GM18909 (cell line): ENCODE measurements at regions not wholly inside any gene's neighbourhood (a gene's known extent, or its start where the extent isn't known, plus 50 kb on each side); places are given as distances from the start of the nearest gene placed in this dataset.
"Not testable (repeated sequence)": the region's sequence is repeated elsewhere in the genome, so short reads cannot be mapped to it uniquely, and the experiment has no call there.

Experiments
- ATAC-seq: cut with Tn5 transposase; IDR thresholded peaks from one replicate; pipeline ENCODE4 v1.9.1; 2021; ENCODE audit warnings: mild to moderate bottlenecking; ENCODE audit not compliant: unreplicated experiment, poor library complexity

- ATAC-seq: no peak
Observed at GRCh38 chr16:86941731-86942130, 363.4 kb downstream of the FOXL1 start.

- no peak for ATAC-seq
Observed at GRCh38 chr16:86942151-86943051, 364.1 kb downstream of the FOXL1 start.

GRCh38 chr16:86945166-86945900, 367.0 kb downstream of the FOXL1 start:
- ATAC-seq: no peak

- no peak for ATAC-seq
Observed at GRCh38 chr16:86946396-86946795, 368.0 kb downstream of the FOXL1 start.

GRCh38 chr16:86946981-86947380, 368.6 kb downstream of the FOXL1 start:
- no peak for ATAC-seq

- ATAC-seq: no peak
Observed at GRCh38 chr16:86948046-86948445, 369.1 kb downstream of the C16orf95 start.

GRCh38 chr16:86949116-86949515, 368.1 kb downstream of the C16orf95 start:
- no peak for ATAC-seq

- no peak for ATAC-seq
Observed at GRCh38 chr16:86949630-86950029, 367.6 kb downstream of the C16orf95 start.

- ATAC-seq: no peak
Observed at GRCh38 chr16:86951041-86951822, 366.0 kb downstream of the C16orf95 start.

GRCh38 chr16:86951831-86952598, 365.2 kb downstream of the C16orf95 start:
- no peak for ATAC-seq

GRCh38 chr16:86952769-86953168, 364.4 kb downstream of the C16orf95 start:
- no peak for ATAC-seq

GRCh38 chr16:86953631-86954391, 363.4 kb downstream of the C16orf95 start:
- ATAC-seq: no peak

GRCh38 chr16:86955136-86955855, 361.9 kb downstream of the C16orf95 start:
- ATAC-seq: no peak

GRCh38 chr16:86956437-86956836, 360.8 kb downstream of the C16orf95 start:
- ATAC-seq: no peak

- not testable (repeated sequence) for ATAC-seq
Observed at GRCh38 chr16:86957662-86958198, 359.5 kb downstream of the C16orf95 start.

GRCh38 chr16:86958423-86958822, 358.8 kb downstream of the C16orf95 start:
- no peak for ATAC-seq

GRCh38 chr16:86959091-86959651, 358.0 kb downstream of the C16orf95 start:
- no peak for ATAC-seq

GRCh38 chr16:86959729-86960128, 357.5 kb downstream of the C16orf95 start:
- ATAC-seq: no peak
